B cell (primary cell): ENCODE measurements at regions not wholly inside any gene's neighbourhood (a gene's known extent, or its start where the extent isn't known, plus 50 kb on each side); places are given as distances from the start of the nearest gene placed in this dataset.

ENCODE experiments used
- EZH2 ChIP-seq: IDR thresholded peaks from 2 replicates; pipeline ENCODE4 v1.6.1; 2012; ENCODE audit warnings: borderline replicate concordance, low read depth, mild to moderate bottlenecking, moderate library complexity, low read length; ENCODE audit not compliant: insufficient read depth, poor library complexity, severe bottlenecking
- TF ChIP-seq, protein P1 (sequence below): fragments of 200-600 bp; IDR thresholded peaks from one replicate; pipeline ENCODE4 v1.8.0; 2022; ENCODE audit warnings: antibody characterized with exemption, mild to moderate bottlenecking

DNA sequence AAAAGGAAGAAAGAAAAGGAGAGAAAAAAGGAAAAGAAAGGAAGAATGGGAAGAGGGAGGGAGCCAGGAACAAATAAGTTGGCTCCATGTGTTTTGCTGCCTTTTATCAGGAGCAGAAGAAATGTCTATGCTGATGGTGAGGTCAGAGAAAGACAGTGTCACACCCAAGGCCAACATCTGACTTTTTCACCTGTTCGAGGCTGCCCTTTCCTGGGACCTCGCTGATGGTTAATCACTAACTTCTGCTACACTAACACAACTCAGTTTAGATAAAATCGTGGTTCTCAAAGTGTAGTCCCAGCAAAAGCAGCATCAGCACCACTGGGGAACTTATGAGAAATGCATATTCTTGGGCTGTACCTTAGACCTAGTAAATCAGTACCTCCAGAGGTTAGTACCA is 88.2 kb upstream of the FER start:
- TF ChIP-seq, protein P1, sequence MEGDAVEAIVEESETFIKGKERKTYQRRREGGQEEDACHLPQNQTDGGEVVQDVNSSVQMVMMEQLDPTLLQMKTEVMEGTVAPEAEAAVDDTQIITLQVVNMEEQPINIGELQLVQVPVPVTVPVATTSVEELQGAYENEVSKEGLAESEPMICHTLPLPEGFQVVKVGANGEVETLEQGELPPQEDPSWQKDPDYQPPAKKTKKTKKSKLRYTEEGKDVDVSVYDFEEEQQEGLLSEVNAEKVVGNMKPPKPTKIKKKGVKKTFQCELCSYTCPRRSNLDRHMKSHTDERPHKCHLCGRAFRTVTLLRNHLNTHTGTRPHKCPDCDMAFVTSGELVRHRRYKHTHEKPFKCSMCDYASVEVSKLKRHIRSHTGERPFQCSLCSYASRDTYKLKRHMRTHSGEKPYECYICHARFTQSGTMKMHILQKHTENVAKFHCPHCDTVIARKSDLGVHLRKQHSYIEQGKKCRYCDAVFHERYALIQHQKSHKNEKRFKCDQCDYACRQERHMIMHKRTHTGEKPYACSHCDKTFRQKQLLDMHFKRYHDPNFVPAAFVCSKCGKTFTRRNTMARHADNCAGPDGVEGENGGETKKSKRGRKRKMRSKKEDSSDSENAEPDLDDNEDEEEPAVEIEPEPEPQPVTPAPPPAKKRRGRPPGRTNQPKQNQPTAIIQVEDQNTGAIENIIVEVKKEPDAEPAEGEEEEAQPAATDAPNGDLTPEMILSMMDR, result no peak
- no peak for TF ChIP-seq EZH2
